GM20000 (cell line): ENCODE measurements at regions not wholly inside any gene's neighbourhood (a gene's known extent, or its start where the extent isn't known, plus 50 kb on each side); places are given as distances from the start of the nearest gene placed in this dataset.
"Not testable (repeated sequence)": the region's sequence is repeated elsewhere in the genome, so short reads cannot be mapped to it uniquely, and the experiment has no call there.

Experiments
- DNase-seq: peaks from one replicate; pipeline ENCODE4 v3.0.0; 2012; ENCODE audit warnings: low spot score
- CTCF ChIP-seq: IDR thresholded peaks from 2 replicates; pipeline ENCODE4 v1.5.1; 2012; ENCODE audit warnings: mild to moderate bottlenecking, control low read depth; ENCODE audit errors: extremely low read depth, missing control alignments

GRCh38 chr9:33695299-33695698 lies 100.1 kb upstream of the PRSS3 start:
- no peak for TF ChIP-seq CTCF

GRCh38 chr9:33695856-33696255 lies 99.5 kb upstream of the PRSS3 start:
- no peak for TF ChIP-seq CTCF
- no peak for DNase-seq

More at GRCh38 chr9:33695299-33695698, 100.1 kb upstream of the PRSS3 start:
- DNase-seq = no peak

GRCh38 chr9:33697171-33697570 lies 98.2 kb upstream of the PRSS3 start:
- no peak for DNase-seq
- no peak for TF ChIP-seq CTCF

- TF ChIP-seq CTCF = no peak
- DNase-seq = no peak
Measured at GRCh38 chr9:33698267-33698666, 97.1 kb upstream of the PRSS3 start.

GRCh38 chr9:33700940-33701339 lies 94.4 kb upstream of the PRSS3 start:
- DNase-seq = not testable (repeated sequence)

- DNase-seq = no peak
- TF ChIP-seq CTCF = no peak
Measured at GRCh38 chr9:33703430-33704102, 91.8 kb upstream of the PRSS3 start.

- not testable (repeated sequence) for DNase-seq
Measured at GRCh38 chr9:33705440-33705839, 89.9 kb upstream of the PRSS3 start.

- DNase-seq = no peak
- no peak for TF ChIP-seq CTCF
Measured at GRCh38 chr9:33708441-33708840, 86.9 kb upstream of the PRSS3 start.
